ENCODE measurements at regions not wholly inside any gene's neighbourhood (a gene's known extent, or its start where the extent isn't known, plus 50 kb on each side); places are given as distances from the start of the nearest gene placed in this dataset.

DNA sequence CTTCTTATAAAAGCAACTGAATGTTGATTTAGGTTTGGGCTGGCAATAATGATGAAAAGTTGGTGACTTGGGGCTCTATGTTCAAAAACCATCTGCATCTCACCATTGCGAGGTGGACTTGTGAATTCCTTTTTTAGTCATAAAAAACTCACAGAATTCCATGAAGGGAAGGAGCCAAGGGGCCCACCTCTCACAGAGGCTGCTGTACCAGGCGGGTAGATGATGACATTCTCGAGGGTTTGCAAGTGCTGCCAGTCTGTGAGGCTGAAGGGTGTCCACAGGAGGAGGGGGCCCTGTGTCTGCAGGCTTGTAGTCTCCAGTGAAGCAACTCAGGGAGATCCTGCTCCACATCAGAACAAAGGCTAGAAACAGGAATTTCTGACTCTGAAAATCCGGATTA, 195.5 kb upstream of the ZNF32 start:
- Histone ChIP-seq H3K4me3 (no peak overlapping the region), H3K9me3 (no peaks in the 10 kb centered on the region), H3K27ac (no peak overlapping the region), H3K4me2 (no peak overlapping the region), H3K4me1 (no peaks in the 10 kb centered on the region)
- no peak for FAIRE-seq
- CTCF ChIA-PET = no interaction called here
- no peak for DNase-seq (ENCODE audit: low read depth in 1 of 2, low spot score in 1 of 2)
- POLR2A ChIA-PET = no interaction called here
- TF ChIP-seq, protein P1, sequence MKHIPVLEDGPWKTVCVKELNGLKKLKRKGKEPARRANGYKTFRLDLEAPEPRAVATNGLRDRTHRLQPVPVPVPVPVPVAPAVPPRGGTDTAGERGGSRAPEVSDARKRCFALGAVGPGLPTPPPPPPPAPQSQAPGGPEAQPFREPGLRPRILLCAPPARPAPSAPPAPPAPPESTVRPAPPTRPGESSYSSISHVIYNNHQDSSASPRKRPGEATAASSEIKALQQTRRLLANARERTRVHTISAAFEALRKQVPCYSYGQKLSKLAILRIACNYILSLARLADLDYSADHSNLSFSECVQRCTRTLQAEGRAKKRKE (CRISPR knock-in tag; IDR thresholded peaks at IDR 0.05; ENCODE audit: low read depth) = no peak
- TF ChIP-seq KDM1A (IDR thresholded peaks at IDR 0.05; ENCODE audit: low read depth) (no peak), PHF8 (IDR thresholded peaks at IDR 0.05; ENCODE audit: borderline replicate concordance, low read depth) (no peak), GATA3 (IDR thresholded peaks at IDR 0.05; ENCODE audit: borderline replicate concordance) (no peak), ZNF302 (CRISPR knock-in tag; IDR thresholded peaks at IDR 0.05) (no peak), ZSCAN20 (CRISPR knock-in tag; IDR thresholded peaks at IDR 0.05) (no peak), ZC3H11A (IDR thresholded peaks at IDR 0.05) (no peak), RCOR1 (IDR thresholded peaks at IDR 0.05; ENCODE audit: low read depth, low read length) (no peak), RFX5 (IDR thresholded peaks at IDR 0.05) (no peak), FOSL2 (IDR thresholded peaks at IDR 0.05) (no peak), FOSL2 (CRISPR knock-in tag; IDR thresholded peaks at IDR 0.05) (no peak), EHMT2 (IDR thresholded peaks at IDR 0.05; ENCODE audit: low read depth) (no peak), CEBPB (IDR thresholded peaks at IDR 0.05) (no peak), CHD4 (IDR thresholded peaks at IDR 0.05; ENCODE audit: borderline replicate concordance) (no peak), FOXS1 (CRISPR knock-in tag; IDR thresholded peaks at IDR 0.05) (no peak), HOXB13 (CRISPR knock-in tag; IDR thresholded peaks at IDR 0.05; ENCODE audit: low read depth) (no peak)
- TF ChIP-seq, protein P2, sequence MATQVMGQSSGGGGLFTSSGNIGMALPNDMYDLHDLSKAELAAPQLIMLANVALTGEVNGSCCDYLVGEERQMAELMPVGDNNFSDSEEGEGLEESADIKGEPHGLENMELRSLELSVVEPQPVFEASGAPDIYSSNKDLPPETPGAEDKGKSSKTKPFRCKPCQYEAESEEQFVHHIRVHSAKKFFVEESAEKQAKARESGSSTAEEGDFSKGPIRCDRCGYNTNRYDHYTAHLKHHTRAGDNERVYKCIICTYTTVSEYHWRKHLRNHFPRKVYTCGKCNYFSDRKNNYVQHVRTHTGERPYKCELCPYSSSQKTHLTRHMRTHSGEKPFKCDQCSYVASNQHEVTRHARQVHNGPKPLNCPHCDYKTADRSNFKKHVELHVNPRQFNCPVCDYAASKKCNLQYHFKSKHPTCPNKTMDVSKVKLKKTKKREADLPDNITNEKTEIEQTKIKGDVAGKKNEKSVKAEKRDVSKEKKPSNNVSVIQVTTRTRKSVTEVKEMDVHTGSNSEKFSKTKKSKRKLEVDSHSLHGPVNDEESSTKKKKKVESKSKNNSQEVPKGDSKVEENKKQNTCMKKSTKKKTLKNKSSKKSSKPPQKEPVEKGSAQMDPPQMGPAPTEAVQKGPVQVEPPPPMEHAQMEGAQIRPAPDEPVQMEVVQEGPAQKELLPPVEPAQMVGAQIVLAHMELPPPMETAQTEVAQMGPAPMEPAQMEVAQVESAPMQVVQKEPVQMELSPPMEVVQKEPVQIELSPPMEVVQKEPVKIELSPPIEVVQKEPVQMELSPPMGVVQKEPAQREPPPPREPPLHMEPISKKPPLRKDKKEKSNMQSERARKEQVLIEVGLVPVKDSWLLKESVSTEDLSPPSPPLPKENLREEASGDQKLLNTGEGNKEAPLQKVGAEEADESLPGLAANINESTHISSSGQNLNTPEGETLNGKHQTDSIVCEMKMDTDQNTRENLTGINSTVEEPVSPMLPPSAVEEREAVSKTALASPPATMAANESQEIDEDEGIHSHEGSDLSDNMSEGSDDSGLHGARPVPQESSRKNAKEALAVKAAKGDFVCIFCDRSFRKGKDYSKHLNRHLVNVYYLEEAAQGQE (IDR thresholded peaks at IDR 0.05) = no peak
- TF ChIP-seq, protein P3, sequence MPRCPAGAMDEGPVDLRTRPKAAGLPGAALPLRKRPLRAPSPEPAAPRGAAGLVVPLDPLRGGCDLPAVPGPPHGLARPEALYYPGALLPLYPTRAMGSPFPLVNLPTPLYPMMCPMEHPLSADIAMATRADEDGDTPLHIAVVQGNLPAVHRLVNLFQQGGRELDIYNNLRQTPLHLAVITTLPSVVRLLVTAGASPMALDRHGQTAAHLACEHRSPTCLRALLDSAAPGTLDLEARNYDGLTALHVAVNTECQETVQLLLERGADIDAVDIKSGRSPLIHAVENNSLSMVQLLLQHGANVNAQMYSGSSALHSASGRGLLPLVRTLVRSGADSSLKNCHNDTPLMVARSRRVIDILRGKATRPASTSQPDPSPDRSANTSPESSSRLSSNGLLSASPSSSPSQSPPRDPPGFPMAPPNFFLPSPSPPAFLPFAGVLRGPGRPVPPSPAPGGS (IDR thresholded peaks at IDR 0.05) = no peak
- no peak for ATAC-seq
- 10% methylated on average over 4 of the region's 4 CpGs for WGBS (ENCODE audit: missing lambda C conversion rate)

DNA sequence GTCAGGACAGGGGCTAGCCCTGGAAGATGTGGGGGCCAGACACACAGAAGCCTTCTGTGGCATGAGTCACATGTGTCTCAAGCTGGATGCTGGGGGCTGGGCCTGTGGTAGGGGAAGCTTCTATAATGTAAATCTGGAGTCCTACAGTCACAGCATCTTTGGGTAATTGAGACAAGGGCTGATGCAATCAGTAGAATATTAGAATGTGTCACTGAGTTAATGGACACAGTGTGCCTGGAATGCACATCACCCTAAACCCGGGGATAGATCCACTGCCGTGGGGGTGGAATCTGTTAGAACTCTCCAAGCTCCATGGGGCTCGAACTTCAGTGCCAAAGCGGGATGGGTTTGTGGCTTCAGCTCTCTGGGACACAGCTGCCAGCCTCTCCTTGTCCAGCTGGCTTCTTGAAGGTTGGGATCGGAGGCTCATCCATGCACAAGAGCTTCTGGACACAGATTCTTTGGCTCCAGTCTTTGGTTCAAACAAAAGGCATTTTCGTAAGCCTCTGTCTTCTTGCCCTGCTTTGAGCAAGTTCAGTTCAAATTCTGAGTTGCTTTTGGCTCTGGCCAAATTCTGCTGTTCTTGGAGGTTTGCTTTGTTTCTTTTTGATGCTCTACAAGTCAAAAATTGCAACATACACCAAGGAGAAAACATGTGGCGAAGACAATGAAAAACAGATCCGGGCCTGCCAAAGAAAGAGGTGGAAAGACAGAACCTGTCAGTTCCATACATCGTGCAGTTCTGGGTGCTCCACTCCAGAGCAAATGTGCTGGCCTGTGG, 194.8 kb upstream of the ZNF32 start:
- no peak overlapping the region for H3K27ac ChIP-seq
- FAIRE-seq = no peak
- 15% methylated on average over 9 of the region's 9 CpGs for WGBS (ENCODE audit: missing lambda C conversion rate)
- H3K4me1 ChIP-seq = no peaks in the 10 kb centered on the region
- no peak for DNase-seq (ENCODE audit: low read depth in 1 of 2, low spot score in 1 of 2)
- H3K4me2 ChIP-seq = no peak overlapping the region
- ChIA-PET CTCF (no interaction called here), POLR2A (no interaction called here)
- H3K4me3 ChIP-seq = no peak overlapping the region
- ATAC-seq = no peak
- no peak for TF ChIP-seq EP300 (IDR thresholded peaks at IDR 0.05)
- TF ChIP-seq, protein P4, sequence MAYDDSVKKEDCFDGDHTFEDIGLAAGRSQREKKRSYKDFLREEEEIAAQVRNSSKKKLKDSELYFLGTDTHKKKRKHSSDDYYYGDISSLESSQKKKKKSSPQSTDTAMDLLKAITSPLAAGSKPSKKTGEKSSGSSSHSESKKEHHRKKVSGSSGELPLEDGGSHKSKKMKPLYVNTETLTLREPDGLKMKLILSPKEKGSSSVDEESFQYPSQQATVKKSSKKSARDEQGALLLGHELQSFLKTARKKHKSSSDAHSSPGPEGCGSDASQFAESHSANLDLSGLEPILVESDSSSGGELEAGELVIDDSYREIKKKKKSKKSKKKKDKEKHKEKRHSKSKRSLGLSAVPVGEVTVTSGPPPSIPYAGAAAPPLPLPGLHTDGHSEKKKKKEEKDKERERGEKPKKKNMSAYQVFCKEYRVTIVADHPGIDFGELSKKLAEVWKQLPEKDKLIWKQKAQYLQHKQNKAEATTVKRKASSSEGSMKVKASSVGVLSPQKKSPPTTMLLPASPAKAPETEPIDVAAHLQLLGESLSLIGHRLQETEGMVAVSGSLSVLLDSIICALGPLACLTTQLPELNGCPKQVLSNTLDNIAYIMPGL (CRISPR knock-in tag; IDR thresholded peaks at IDR 0.05; ENCODE audit: borderline replicate concordance) = no peak
- TF ChIP-seq NFE2L2 (conservative IDR thresholded peaks at IDR 0.05; ENCODE audit: low read length) = no peak
- TF ChIP-seq RCOR1 (IDR thresholded peaks at IDR 0.05; ENCODE audit: low read depth, low read length) = no peak
- TF ChIP-seq, protein P5, sequence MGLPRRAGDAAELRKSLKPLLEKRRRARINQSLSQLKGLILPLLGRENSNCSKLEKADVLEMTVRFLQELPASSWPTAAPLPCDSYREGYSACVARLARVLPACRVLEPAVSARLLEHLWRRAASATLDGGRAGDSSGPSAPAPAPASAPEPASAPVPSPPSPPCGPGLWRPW (IDR thresholded peaks at IDR 0.05) = no peak
- no peaks in the 10 kb centered on the region for H3K9me3 ChIP-seq
